ENCODE measurements at regions not wholly inside any gene's neighbourhood (a gene's known extent, or its start where the extent isn't known, plus 50 kb on each side); places are given as distances from the start of the nearest gene placed in this dataset.

GRCh38 chr11:131235328-131236298 lies 134.8 kb upstream of the NTM start:
- no peak overlapping the region for H3K4me3 ChIP-seq (ENCODE audit: low read length in 2 of 2)

GRCh38 chr11:131240421-131240820 lies 130.0 kb upstream of the NTM start:
- Histone ChIP-seq H3K27ac (ENCODE audit: low read depth in 2 of 2, low read length in 2 of 2) (no peak overlapping the region), H3K27me3 (ENCODE audit: control insufficient read depth in 2 of 2, insufficient read depth in 2 of 2, low read length in 2 of 2) (no peaks in the 10 kb centered on the region), H3K9ac (ENCODE audit: low read depth in 1 of 2, low read length in 2 of 2) (no peak overlapping the region), H3K9me3 (ENCODE audit: control insufficient read depth in 2 of 2, low read length in 2 of 2) (no peaks in the 10 kb centered on the region), H3K4me1 (ENCODE audit: control insufficient read depth in 2 of 2, insufficient read depth in 2 of 2, low read length in 2 of 2) (no peaks in the 10 kb centered on the region), H3K4me3 (ENCODE audit: low read length in 2 of 2) (no peak overlapping the region), H3K36me3 (ENCODE audit: control insufficient read depth in 2 of 2, insufficient read depth in 2 of 2, low read length in 2 of 2) (no peaks in the 10 kb centered on the region)

More at GRCh38 chr11:131235328-131236298, 134.8 kb upstream of the NTM start:
- H3K36me3 ChIP-seq (ENCODE audit: control insufficient read depth in 2 of 2, insufficient read depth in 2 of 2, low read length in 2 of 2) = no peaks in the 10 kb centered on the region
- H3K9me3 ChIP-seq (ENCODE audit: control insufficient read depth in 2 of 2, low read length in 2 of 2) = no peaks in the 10 kb centered on the region
- H3K27ac ChIP-seq (ENCODE audit: low read depth in 2 of 2, low read length in 2 of 2) = no peak overlapping the region
- H3K27me3 ChIP-seq (ENCODE audit: control insufficient read depth in 2 of 2, insufficient read depth in 2 of 2, low read length in 2 of 2) = no peaks in the 10 kb centered on the region
- no peak overlapping the region for H3K9ac ChIP-seq (ENCODE audit: low read depth in 1 of 2, low read length in 2 of 2)
- no peaks in the 10 kb centered on the region for H3K4me1 ChIP-seq (ENCODE audit: control insufficient read depth in 2 of 2, insufficient read depth in 2 of 2, low read length in 2 of 2)

GRCh38 chr11:131242476-131243000 lies 127.9 kb upstream of the NTM start:
- Histone ChIP-seq H3K27ac (ENCODE audit: low read depth in 2 of 2, low read length in 2 of 2) (no peak overlapping the region), H3K9me3 (ENCODE audit: control insufficient read depth in 2 of 2, low read length in 2 of 2) (no peaks in the 10 kb centered on the region), H3K36me3 (ENCODE audit: control insufficient read depth in 2 of 2, insufficient read depth in 2 of 2, low read length in 2 of 2) (no peaks in the 10 kb centered on the region), H3K27me3 (ENCODE audit: control insufficient read depth in 2 of 2, insufficient read depth in 2 of 2, low read length in 2 of 2) (peaks cover 0 to 5% of the 10 kb centered on the region in 2 donors), H3K4me1 (ENCODE audit: control insufficient read depth in 2 of 2, insufficient read depth in 2 of 2, low read length in 2 of 2) (no peaks in the 10 kb centered on the region), H3K9ac (ENCODE audit: low read depth in 1 of 2, low read length in 2 of 2) (no peak overlapping the region), H3K4me3 (ENCODE audit: low read length in 2 of 2) (no peak overlapping the region)

GRCh38 chr11:131246156-131246555 lies 124.3 kb upstream of the NTM start:
- no peaks in the 10 kb centered on the region for H3K9me3 ChIP-seq (ENCODE audit: control insufficient read depth in 2 of 2, low read length in 2 of 2)
- H3K9ac ChIP-seq (ENCODE audit: low read depth in 1 of 2, low read length in 2 of 2) = no peak overlapping the region
- H3K4me1 ChIP-seq (ENCODE audit: control insufficient read depth in 2 of 2, insufficient read depth in 2 of 2, low read length in 2 of 2) = no peaks in the 10 kb centered on the region
- no peak overlapping the region for H3K4me3 ChIP-seq (ENCODE audit: low read length in 2 of 2)
- peaks cover 0 to 5% of the 10 kb centered on the region in 2 donors for H3K27me3 ChIP-seq (ENCODE audit: control insufficient read depth in 2 of 2, insufficient read depth in 2 of 2, low read length in 2 of 2)
- H3K27ac ChIP-seq (ENCODE audit: low read depth in 2 of 2, low read length in 2 of 2) = no peak overlapping the region
- H3K36me3 ChIP-seq (ENCODE audit: control insufficient read depth in 2 of 2, insufficient read depth in 2 of 2, low read length in 2 of 2) = no peaks in the 10 kb centered on the region

- Histone ChIP-seq H3K9me3 (ENCODE audit: control insufficient read depth in 2 of 2, low read length in 2 of 2) (no peaks in the 10 kb centered on the region), H3K27me3 (ENCODE audit: control insufficient read depth in 2 of 2, insufficient read depth in 2 of 2, low read length in 2 of 2) (peaks cover 0 to 5% of the 10 kb centered on the region in 2 donors), H3K27ac (ENCODE audit: low read depth in 2 of 2, low read length in 2 of 2) (no peak overlapping the region), H3K36me3 (ENCODE audit: control insufficient read depth in 2 of 2, insufficient read depth in 2 of 2, low read length in 2 of 2) (no peaks in the 10 kb centered on the region), H3K9ac (ENCODE audit: low read depth in 1 of 2, low read length in 2 of 2) (no peak overlapping the region), H3K4me3 (ENCODE audit: low read length in 2 of 2) (no peak overlapping the region), H3K4me1 (ENCODE audit: control insufficient read depth in 2 of 2, insufficient read depth in 2 of 2, low read length in 2 of 2) (no peaks in the 10 kb centered on the region)
Observed at GRCh38 chr11:131246663-131247062, 123.8 kb upstream of the NTM start.

GRCh38 chr11:131248588-131248987 lies 121.8 kb upstream of the NTM start:
- H3K9me3 ChIP-seq (ENCODE audit: control insufficient read depth in 2 of 2, low read length in 2 of 2) = no peaks in the 10 kb centered on the region
- no peak overlapping the region for H3K4me3 ChIP-seq (ENCODE audit: low read length in 2 of 2)
- H3K36me3 ChIP-seq (ENCODE audit: control insufficient read depth in 2 of 2, insufficient read depth in 2 of 2, low read length in 2 of 2) = no peaks in the 10 kb centered on the region
- peaks cover 0 to 5% of the 10 kb centered on the region in 2 donors for H3K27me3 ChIP-seq (ENCODE audit: control insufficient read depth in 2 of 2, insufficient read depth in 2 of 2, low read length in 2 of 2)
- no peaks in the 10 kb centered on the region for H3K4me1 ChIP-seq (ENCODE audit: control insufficient read depth in 2 of 2, insufficient read depth in 2 of 2, low read length in 2 of 2)
- no peak overlapping the region for H3K27ac ChIP-seq (ENCODE audit: low read depth in 2 of 2, low read length in 2 of 2)
- no peak overlapping the region for H3K9ac ChIP-seq (ENCODE audit: low read depth in 1 of 2, low read length in 2 of 2)

- Histone ChIP-seq H3K9me3 (ENCODE audit: control insufficient read depth in 2 of 2, low read length in 2 of 2) (no peaks in the 10 kb centered on the region), H3K27me3 (ENCODE audit: control insufficient read depth in 2 of 2, insufficient read depth in 2 of 2, low read length in 2 of 2) (no peaks in the 10 kb centered on the region), H3K9ac (ENCODE audit: low read depth in 1 of 2, low read length in 2 of 2) (no peak overlapping the region), H3K36me3 (ENCODE audit: control insufficient read depth in 2 of 2, insufficient read depth in 2 of 2, low read length in 2 of 2) (no peaks in the 10 kb centered on the region), H3K27ac (ENCODE audit: low read depth in 2 of 2, low read length in 2 of 2) (no peak overlapping the region), H3K4me3 (ENCODE audit: low read length in 2 of 2) (no peak overlapping the region), H3K4me1 (ENCODE audit: control insufficient read depth in 2 of 2, insufficient read depth in 2 of 2, low read length in 2 of 2) (no peaks in the 10 kb centered on the region)
Observed at GRCh38 chr11:131253142-131253655, 117.2 kb upstream of the NTM start.

- Histone ChIP-seq H3K9ac (ENCODE audit: low read depth in 1 of 2, low read length in 2 of 2) (no peak overlapping the region), H3K4me1 (ENCODE audit: control insufficient read depth in 2 of 2, insufficient read depth in 2 of 2, low read length in 2 of 2) (no peaks in the 10 kb centered on the region), H3K27ac (ENCODE audit: low read depth in 2 of 2, low read length in 2 of 2) (no peak overlapping the region), H3K36me3 (ENCODE audit: control insufficient read depth in 2 of 2, insufficient read depth in 2 of 2, low read length in 2 of 2) (no peaks in the 10 kb centered on the region), H3K4me3 (ENCODE audit: low read length in 2 of 2) (no peak overlapping the region), H3K9me3 (ENCODE audit: control insufficient read depth in 2 of 2, low read length in 2 of 2) (no peaks in the 10 kb centered on the region), H3K27me3 (ENCODE audit: control insufficient read depth in 2 of 2, insufficient read depth in 2 of 2, low read length in 2 of 2) (no peaks in the 10 kb centered on the region)
Observed at GRCh38 chr11:131253656-131254151, 116.7 kb upstream of the NTM start.

- Histone ChIP-seq H3K4me3 (ENCODE audit: low read length in 2 of 2) (no peak overlapping the region), H3K9me3 (ENCODE audit: control insufficient read depth in 2 of 2, low read length in 2 of 2) (no peaks in the 10 kb centered on the region), H3K4me1 (ENCODE audit: control insufficient read depth in 2 of 2, insufficient read depth in 2 of 2, low read length in 2 of 2) (no peaks in the 10 kb centered on the region), H3K36me3 (ENCODE audit: control insufficient read depth in 2 of 2, insufficient read depth in 2 of 2, low read length in 2 of 2) (no peaks in the 10 kb centered on the region), H3K9ac (ENCODE audit: low read depth in 1 of 2, low read length in 2 of 2) (no peak overlapping the region), H3K27ac (ENCODE audit: low read depth in 2 of 2, low read length in 2 of 2) (no peak overlapping the region), H3K27me3 (ENCODE audit: control insufficient read depth in 2 of 2, insufficient read depth in 2 of 2, low read length in 2 of 2) (no peaks in the 10 kb centered on the region)
Observed at GRCh38 chr11:131254254-131254653, 116.2 kb upstream of the NTM start.

- Histone ChIP-seq H3K36me3 (ENCODE audit: control insufficient read depth in 2 of 2, insufficient read depth in 2 of 2, low read length in 2 of 2) (no peaks in the 10 kb centered on the region), H3K9ac (ENCODE audit: low read depth in 1 of 2, low read length in 2 of 2) (no peak overlapping the region), H3K4me1 (ENCODE audit: control insufficient read depth in 2 of 2, insufficient read depth in 2 of 2, low read length in 2 of 2) (no peaks in the 10 kb centered on the region), H3K9me3 (ENCODE audit: control insufficient read depth in 2 of 2, low read length in 2 of 2) (no peaks in the 10 kb centered on the region), H3K4me3 (ENCODE audit: low read length in 2 of 2) (no peak overlapping the region), H3K27me3 (ENCODE audit: control insufficient read depth in 2 of 2, insufficient read depth in 2 of 2, low read length in 2 of 2) (no peaks in the 10 kb centered on the region), H3K27ac (ENCODE audit: low read depth in 2 of 2, low read length in 2 of 2) (no peak overlapping the region)
Observed at GRCh38 chr11:131274233-131274632, 96.2 kb upstream of the NTM start.
